ENCODE measurements at regions not wholly inside any gene's neighbourhood (a gene's known extent, or its start where the extent isn't known, plus 50 kb on each side); places are given as distances from the start of the nearest gene placed in this dataset.
A peak's percentile ranks its signal among the peaks of the same experiment; 100 is the strongest.

GRCh38 chr18:2417861-2418610 is 153.3 kb downstream of the METTL4 start:
- DNase-seq (ENCODE audit: insufficient read length, low spot score) (no peak), FAIRE-seq (no peak)
- no peak for TF ChIP-seq TAF1 (IDR thresholded peaks at IDR 0.05; ENCODE audit: low read depth, low read length)
- no peak for TF ChIP-seq POLR2A (IDR thresholded peaks at IDR 0.05; ENCODE audit: low read depth, low read length)
- TF ChIP-seq POLR2AphosphoS5 (IDR thresholded peaks at IDR 0.05; ENCODE audit: low read depth, low read length) = no peak
- TF ChIP-seq SPI1 (IDR thresholded peaks at IDR 0.05; ENCODE audit: low read depth, low read length) = no peak
- TF ChIP-seq PAX5 (IDR thresholded peaks at IDR 0.05; ENCODE audit: insufficient read depth, low read length, severe bottlenecking) = no peak
- no peak for TF ChIP-seq POU2F2 (IDR thresholded peaks at IDR 0.05; ENCODE audit: low read depth, low read length)

- DNase-seq (ENCODE audit: insufficient read length, low spot score) = no peak
- no peak for FAIRE-seq
- TF ChIP-seq POU2F2 (IDR thresholded peaks at IDR 0.05; ENCODE audit: low read depth, low read length) (no peak), SPI1 (IDR thresholded peaks at IDR 0.05; ENCODE audit: low read depth, low read length) (no peak), POLR2AphosphoS5 (IDR thresholded peaks at IDR 0.05; ENCODE audit: low read depth, low read length) (no peak), POLR2A (IDR thresholded peaks at IDR 0.05; ENCODE audit: low read depth, low read length) (no peak), TAF1 (IDR thresholded peaks at IDR 0.05; ENCODE audit: low read depth, low read length) (no peak), PAX5 (IDR thresholded peaks at IDR 0.05; ENCODE audit: insufficient read depth, low read length, severe bottlenecking) (no peak)
Measured at GRCh38 chr18:2420367-2420766, 150.9 kb downstream of the METTL4 start.

DNA sequence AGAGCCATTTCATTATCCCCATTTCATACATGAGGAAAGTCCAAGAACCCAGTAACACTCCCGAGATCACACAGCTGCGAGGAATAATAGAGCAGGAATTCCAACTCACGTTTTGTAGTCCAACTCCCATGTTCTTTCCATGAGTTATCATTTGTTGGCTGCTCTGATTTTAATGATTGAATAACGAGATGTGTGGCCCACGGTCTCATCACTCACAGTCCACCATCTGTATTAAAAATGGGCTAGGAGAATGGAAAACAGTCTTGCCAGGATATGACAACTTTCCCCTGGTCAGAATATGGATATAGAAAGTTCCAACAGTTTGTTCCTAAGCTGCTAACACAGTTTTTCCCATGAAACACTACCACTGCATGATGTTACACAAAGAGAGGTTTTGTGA is 147.5 kb downstream of the METTL4 start:
- FAIRE-seq (no peak), DNase-seq (ENCODE audit: insufficient read length, low spot score) (no peak)
- no peak for TF ChIP-seq SPI1 (IDR thresholded peaks at IDR 0.05; ENCODE audit: low read depth, low read length)
- TF ChIP-seq POLR2AphosphoS5 (IDR thresholded peaks at IDR 0.05; ENCODE audit: low read depth, low read length) = no peak
- TF ChIP-seq POLR2A (IDR thresholded peaks at IDR 0.05; ENCODE audit: low read depth, low read length) = no peak
- no peak for TF ChIP-seq PAX5 (IDR thresholded peaks at IDR 0.05; ENCODE audit: insufficient read depth, low read length, severe bottlenecking)
- TF ChIP-seq TAF1 (IDR thresholded peaks at IDR 0.05; ENCODE audit: low read depth, low read length) = no peak
- TF ChIP-seq POU2F2 (IDR thresholded peaks at IDR 0.05; ENCODE audit: low read depth, low read length) = no peak

DNA sequence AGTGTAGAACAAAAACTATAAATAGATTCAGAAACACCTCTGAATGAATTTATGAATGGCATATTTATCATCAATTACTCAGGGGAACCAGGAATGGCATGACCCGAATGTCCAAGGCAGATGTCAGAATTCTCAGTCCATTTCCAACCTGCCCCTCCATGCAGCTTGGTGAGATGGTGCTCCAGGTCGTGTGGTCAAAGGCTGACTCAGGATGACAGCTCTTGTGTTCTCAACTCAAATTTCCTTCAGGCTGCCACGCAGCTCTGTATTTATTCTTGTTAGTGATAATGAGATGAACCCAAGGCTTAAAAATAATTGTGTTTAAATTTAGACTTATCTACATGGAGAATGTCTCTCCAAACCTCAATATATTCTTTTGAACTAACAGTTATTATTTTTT is 146.9 kb downstream of the METTL4 start:
- no peak for DNase-seq (ENCODE audit: insufficient read length, low spot score)
- TF ChIP-seq POU2F2 (IDR thresholded peaks at IDR 0.05; ENCODE audit: low read depth, low read length) (no peak), SPI1 (IDR thresholded peaks at IDR 0.05; ENCODE audit: low read depth, low read length) (no peak), TAF1 (IDR thresholded peaks at IDR 0.05; ENCODE audit: low read depth, low read length) (no peak), PAX5 (IDR thresholded peaks at IDR 0.05; ENCODE audit: insufficient read depth, low read length, severe bottlenecking) (no peak), POLR2A (IDR thresholded peaks at IDR 0.05; ENCODE audit: low read depth, low read length) (no peak), POLR2AphosphoS5 (IDR thresholded peaks at IDR 0.05; ENCODE audit: low read depth, low read length) (no peak)
- FAIRE-seq = no peak

DNA sequence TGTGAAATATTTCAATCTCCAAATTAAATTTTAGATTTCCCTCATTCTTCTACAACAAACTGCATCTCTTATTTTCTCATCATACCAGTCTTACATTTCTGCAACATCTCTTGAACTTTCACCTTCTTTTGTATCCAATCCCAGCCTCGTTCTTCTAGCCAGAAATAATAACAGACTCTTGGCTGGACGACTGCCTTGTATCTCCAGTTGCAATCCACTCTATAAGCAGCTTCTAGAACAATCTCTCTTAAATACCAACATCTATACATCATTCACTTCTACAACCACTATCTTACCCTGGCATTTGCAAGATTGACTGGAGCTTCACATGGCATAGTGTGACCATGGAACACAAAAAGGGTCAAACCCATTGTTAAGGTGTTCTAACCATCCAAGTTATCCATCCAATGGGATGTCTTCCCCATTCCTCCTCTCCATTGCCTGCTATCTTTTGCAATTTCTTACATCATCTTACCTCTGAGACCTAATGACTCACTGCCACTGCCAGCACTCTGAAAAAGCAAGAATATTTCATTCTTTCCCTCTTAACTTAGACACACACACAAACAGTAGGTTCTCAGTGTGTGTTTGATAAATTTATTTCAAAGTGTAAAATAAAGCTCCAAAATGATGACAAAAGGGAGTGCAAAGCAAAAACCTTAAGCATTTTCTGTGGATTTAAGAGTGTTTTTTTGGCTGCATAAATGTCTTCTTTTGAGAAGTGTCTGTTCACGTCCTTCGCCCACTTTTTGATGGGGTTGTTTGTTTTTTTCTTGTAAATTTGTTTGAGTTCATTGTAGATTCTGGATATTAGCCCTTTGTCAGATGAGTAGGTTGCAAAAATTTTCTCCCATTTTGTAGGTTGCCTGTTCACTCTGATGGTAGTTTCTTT is 145.6 kb downstream of the METTL4 start:
- no peak for FAIRE-seq
- no peak for TF ChIP-seq POLR2AphosphoS5 (IDR thresholded peaks at IDR 0.05; ENCODE audit: low read depth, low read length)
- TF ChIP-seq TAF1 (IDR thresholded peaks at IDR 0.05; ENCODE audit: low read depth, low read length) = no peak
- no peak for TF ChIP-seq PAX5 (IDR thresholded peaks at IDR 0.05; ENCODE audit: insufficient read depth, low read length, severe bottlenecking)
- TF ChIP-seq SPI1 (IDR thresholded peaks at IDR 0.05; ENCODE audit: low read depth, low read length) = no peak
- no peak for TF ChIP-seq POLR2A (IDR thresholded peaks at IDR 0.05; ENCODE audit: low read depth, low read length)
- TF ChIP-seq POU2F2 (IDR thresholded peaks at IDR 0.05; ENCODE audit: low read depth, low read length) = no peak
- DNase-seq (ENCODE audit: insufficient read length, low spot score) = no peak

DNA sequence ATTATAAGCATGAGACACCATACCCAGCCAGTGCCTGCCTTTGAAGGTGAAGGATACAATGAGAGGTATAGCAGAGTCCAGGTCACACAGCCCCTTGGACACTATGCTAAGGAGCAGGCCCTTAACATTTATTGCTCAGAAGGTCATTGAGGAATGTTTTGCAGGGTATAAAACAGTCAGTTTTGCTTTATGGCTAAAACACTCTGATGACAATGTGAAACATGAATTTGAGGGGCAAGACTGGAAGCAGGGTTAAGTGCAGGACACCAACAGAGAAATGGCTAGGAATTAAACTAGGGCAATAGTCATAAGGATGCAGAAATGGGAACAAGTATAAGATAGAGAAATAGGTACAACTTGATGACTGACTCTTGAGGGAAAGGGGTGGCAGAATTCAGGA is 141.1 kb downstream of the METTL4 start:
- FAIRE-seq (peak; percentile 38), DNase-seq (ENCODE audit: insufficient read length, low spot score) (no peak)
- TF ChIP-seq POLR2A (IDR thresholded peaks at IDR 0.05; ENCODE audit: low read depth, low read length) = no peak
- no peak for TF ChIP-seq SPI1 (IDR thresholded peaks at IDR 0.05; ENCODE audit: low read depth, low read length)
- TF ChIP-seq POU2F2 (IDR thresholded peaks at IDR 0.05; ENCODE audit: low read depth, low read length) = no peak
- TF ChIP-seq POLR2AphosphoS5 (IDR thresholded peaks at IDR 0.05; ENCODE audit: low read depth, low read length) = no peak
- TF ChIP-seq TAF1 (IDR thresholded peaks at IDR 0.05; ENCODE audit: low read depth, low read length) = no peak
- TF ChIP-seq PAX5 (IDR thresholded peaks at IDR 0.05; ENCODE audit: insufficient read depth, low read length, severe bottlenecking) = no peak

DNA sequence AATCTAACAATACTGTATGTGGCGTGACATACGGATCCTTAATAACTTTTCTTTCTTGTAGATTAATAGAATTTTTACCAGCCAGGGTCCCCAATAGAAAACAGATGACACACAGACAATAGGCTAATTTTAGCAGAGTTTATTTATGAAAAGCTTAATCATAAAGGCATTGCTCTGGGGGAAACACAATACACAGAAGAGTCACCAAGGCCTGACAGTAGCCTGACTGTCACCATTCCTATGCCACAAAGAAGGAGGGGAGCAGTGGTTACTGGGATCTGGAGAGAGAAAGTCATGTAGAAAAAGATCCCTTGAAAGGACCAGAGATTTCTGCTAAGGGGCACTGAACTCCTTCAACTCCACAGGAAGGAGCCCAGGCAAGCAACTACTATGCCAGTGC is 139.5 kb downstream of the METTL4 start:
- no peak for DNase-seq (ENCODE audit: insufficient read length, low spot score)
- TF ChIP-seq TAF1 (IDR thresholded peaks at IDR 0.05; ENCODE audit: low read depth, low read length) (no peak), POU2F2 (IDR thresholded peaks at IDR 0.05; ENCODE audit: low read depth, low read length) (no peak), PAX5 (IDR thresholded peaks at IDR 0.05; ENCODE audit: insufficient read depth, low read length, severe bottlenecking) (no peak)
- no peak for FAIRE-seq

GRCh38 chr18:2433366-2433765 is 137.9 kb downstream of the METTL4 start:
- DNase-seq (ENCODE audit: insufficient read length, low spot score) = no peak
- no peak for TF ChIP-seq PAX5 (IDR thresholded peaks at IDR 0.05; ENCODE audit: insufficient read depth, low read length, severe bottlenecking)
- no peak for FAIRE-seq

- TF ChIP-seq POLR2A (IDR thresholded peaks at IDR 0.05; ENCODE audit: low read depth, low read length) = no peak
- FAIRE-seq (no peak), DNase-seq (ENCODE audit: insufficient read length, low spot score) (no peak)
Measured at GRCh38 chr18:2441544-2441943, 129.8 kb downstream of the METTL4 start.

DNA sequence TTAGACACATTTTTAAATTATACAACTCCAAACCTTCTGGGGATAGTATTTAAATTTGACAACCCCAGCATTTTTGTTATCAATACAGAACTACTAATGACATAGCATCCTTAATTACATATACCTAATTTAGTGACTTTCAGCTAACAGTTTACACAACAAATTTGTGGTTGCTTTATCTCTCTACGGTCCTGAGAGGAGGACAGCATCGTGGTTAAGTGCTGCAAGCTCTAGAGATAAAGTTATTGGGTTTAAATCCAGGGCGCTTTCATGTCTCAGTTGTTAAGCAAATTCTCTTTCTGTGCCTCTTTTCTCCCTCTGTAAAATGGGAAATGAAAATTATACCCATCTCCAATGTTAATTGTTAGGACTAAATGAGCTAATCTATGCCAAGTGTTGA is 129.3 kb downstream of the METTL4 start:
- FAIRE-seq (no peak), DNase-seq (ENCODE audit: insufficient read length, low spot score) (no peak)
- TF ChIP-seq SPI1 (IDR thresholded peaks at IDR 0.05; ENCODE audit: low read depth, low read length) = no peak

Measured in GM12891 (cell line).